Stimulated activated naive CD4-positive, alpha-beta T cell treated with Interleukin-2 at 50 U/mL for 16 hours (primary cell): ENCODE measurements at regions not wholly inside any gene's neighbourhood (a gene's known extent, or its start where the extent isn't known, plus 50 kb on each side); places are given as distances from the start of the nearest gene placed in this dataset.

Experiments
- DNase-seq: peaks from one replicate; lab custom pipeline; 2025; lab: John Stamatoyannopoulos, UW

- DNase-seq: no peak
Measured at GRCh38 chr14:94717808-94718207, 52.1 kb downstream of the GSC start.

DNA sequence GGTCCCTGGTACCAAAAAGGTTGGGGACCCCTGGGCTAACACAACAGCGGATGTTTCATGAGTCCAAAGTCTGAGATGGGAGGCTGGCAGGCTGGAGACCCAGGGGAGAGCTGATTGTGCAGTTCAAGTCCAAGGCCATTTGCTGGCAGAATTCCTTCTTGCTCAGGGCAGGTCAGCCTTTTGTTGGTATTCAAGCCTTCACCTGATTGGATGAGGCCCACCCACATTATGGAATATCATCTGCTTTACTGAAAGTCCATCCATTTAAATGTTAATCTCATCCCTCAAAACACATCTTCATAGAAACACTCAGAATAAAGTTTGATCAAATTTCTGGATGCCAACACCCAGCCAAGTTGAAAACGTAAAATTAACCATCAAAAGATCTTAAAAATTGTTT is 52.9 kb downstream of the GSC start:
- DNase-seq: no peak

DNA sequence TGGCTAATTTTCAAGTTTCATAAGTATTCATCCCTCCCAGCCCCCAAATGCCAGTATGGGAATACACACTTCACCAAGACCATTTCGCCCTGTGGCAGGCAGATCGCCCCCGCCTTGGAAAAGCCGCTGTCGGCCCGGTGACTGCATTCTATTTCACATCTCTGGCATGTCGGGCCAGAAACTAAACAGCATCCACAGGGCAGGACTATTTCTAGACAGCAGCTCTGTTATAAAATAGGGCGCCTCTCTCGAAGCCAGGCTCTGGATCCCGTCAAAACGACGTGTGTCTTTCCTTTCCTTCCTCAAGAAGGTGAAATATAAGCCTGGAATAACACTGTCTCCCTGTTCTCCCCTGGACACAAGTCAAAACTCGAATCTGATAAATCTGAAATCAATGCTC is 56.8 kb downstream of the GSC start:
- no peak for DNase-seq

DNA sequence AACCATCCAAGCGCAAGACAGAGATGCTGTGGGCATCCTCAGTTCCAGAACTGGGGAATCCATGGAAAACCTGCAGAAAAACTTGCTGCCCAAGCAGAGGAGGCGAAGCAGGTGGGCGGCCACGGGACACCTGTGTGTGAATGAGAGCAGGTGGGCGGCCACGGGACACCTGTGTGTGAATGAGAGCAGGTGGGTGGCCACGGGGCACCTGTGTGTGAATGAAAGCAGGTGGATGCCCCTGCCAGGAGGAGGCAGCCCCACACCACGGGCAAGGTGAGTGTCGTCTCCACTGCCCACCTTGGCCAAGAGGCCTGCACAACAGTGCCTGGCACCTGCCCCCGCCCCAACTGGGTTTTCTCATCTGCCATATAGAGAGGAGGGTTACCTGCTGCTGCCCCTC is 59.2 kb downstream of the GSC start:
- DNase-seq: no peak

- DNase-seq: no peak
Measured at GRCh38 chr14:94707494-94707893, 62.4 kb downstream of the GSC start.

- no peak for DNase-seq
Measured at GRCh38 chr14:94706133-94706532, 63.8 kb downstream of the GSC start.

DNA sequence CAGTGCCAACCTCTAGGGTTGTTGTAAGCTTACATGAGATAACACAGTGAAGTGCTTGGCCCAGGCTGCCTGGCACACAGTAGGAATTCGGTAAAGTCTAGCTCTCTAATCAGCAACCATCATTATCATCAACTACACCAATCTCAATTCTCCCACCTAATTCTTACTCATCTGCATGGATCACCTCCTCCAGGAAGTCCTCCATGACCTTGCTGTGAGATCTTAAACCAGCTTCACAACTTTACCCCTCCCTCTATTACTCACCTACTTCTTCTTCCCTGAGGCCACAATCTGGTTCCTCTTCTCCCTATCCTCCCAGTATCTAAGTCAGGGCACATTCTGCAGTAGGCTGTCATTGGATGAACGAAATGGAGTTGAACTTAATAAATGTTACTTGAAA is 67.3 kb downstream of the GSC start:
- DNase-seq: no peak

- no peak for DNase-seq
Measured at GRCh38 chr14:94701861-94702370, 68.0 kb downstream of the GSC start.

GRCh38 chr14:94700336-94700735 is 69.6 kb downstream of the GSC start:
- no peak for DNase-seq

GRCh38 chr14:94699831-94700230 is 70.1 kb downstream of the GSC start:
- no peak for DNase-seq

GRCh38 chr14:94697773-94698556 is 71.9 kb downstream of the GSC start:
- no peak for DNase-seq

DNA sequence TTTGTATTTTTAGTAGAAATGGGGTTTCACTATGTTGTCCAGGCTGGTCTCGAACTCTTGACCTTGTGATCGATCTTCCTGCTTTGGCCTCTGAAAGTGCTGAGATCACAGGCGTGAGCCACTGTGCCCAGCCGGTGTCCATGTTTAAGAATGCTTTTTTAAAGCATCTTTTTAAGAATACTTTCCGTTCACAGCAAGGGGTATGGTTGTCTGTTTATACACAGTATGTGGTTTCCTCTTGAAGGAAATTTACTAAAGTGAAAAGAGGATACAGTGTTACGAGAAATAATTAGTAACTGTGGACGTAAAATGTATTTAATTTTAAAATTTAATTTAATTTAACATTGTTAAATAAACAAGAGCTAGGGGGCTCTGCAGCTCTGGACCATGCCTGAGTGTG is 73.4 kb downstream of the GSC start:
- DNase-seq: no peak

DNA sequence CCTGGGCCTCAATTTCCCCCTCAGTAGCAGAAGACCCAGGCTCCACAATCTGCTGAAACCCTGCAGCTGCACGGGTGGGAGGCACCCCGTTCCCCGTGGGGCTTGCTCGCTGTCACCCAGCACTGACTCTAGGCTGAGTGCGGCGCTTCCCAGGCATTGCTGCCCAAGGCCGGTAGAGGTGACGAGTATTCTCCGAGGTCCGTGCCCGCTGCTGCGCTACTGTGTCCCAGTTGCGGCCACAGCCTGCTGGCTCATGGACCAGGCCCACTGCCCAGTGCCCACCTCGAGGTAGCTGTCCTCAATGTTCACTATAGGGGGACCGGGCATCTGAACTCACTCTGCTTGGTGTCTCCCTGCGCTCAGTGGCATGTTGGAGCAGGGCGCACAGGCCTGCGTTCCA is 74.7 kb downstream of the GSC start:
- DNase-seq: no peak

GRCh38 chr14:94691660-94692034 is 78.3 kb downstream of the GSC start:
- DNase-seq: no peak

GRCh38 chr14:94690896-94691659 is 78.8 kb downstream of the GSC start:
- no peak for DNase-seq

- no peak for DNase-seq
Measured at GRCh38 chr14:94690486-94690885, 78.3 kb downstream of the SERPINA3 start.

DNA sequence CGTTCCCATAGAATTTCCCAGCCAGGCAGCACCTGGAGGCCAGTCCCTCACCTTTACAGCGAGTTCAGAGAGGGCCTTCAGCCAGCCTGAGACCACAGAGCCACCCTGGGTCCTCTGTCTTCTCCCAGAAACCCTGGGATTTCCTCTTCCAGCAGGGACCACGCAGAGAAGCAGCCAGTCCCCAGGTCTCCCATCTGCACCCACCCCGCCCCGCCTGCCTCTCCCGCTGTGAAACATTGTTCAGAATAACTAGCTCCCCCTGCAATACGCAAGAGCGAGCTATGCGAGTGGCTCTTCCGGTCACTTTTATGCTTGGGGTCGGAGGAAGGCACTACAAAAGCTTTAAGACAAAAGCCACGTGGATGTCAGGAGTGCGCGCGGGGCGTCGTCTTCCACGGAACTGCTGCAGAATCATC is 77.8 kb downstream of the SERPINA3 start:
- no peak for DNase-seq

GRCh38 chr14:94689218-94689984 is 77.2 kb downstream of the SERPINA3 start:
- DNase-seq: peak; percentile 11

DNA sequence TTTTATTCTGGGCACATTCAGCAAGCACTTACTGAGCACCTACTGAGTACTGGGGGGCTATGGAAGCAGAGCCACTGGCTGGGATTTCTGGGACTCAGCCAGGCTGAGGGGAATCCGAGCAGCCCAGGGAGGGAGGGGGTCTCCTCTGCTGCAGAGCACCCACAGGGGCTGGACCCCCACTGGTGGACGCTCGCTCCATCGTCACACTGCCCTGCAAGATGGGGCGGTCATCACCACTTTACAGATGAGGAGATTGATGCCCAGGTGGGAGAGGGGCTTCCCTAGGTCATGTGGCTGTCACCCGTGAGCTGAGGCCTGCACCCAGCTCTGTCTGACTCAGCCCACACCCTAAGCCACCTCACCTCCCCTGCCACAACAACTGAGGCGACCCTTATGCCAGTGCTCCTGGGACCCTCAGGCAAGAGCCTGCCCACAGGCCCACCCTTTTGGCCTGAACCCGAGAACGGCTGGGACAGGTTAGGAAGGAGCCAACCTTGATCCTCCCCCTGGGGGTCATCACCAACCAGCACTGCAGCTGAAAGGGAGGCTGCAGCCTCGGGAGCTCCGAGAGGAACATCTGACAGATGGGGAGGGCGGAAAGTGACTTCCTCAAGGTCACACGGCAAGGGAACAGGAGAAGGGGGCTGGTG is 74.4 kb downstream of the SERPINA3 start:
- no peak for DNase-seq

DNA sequence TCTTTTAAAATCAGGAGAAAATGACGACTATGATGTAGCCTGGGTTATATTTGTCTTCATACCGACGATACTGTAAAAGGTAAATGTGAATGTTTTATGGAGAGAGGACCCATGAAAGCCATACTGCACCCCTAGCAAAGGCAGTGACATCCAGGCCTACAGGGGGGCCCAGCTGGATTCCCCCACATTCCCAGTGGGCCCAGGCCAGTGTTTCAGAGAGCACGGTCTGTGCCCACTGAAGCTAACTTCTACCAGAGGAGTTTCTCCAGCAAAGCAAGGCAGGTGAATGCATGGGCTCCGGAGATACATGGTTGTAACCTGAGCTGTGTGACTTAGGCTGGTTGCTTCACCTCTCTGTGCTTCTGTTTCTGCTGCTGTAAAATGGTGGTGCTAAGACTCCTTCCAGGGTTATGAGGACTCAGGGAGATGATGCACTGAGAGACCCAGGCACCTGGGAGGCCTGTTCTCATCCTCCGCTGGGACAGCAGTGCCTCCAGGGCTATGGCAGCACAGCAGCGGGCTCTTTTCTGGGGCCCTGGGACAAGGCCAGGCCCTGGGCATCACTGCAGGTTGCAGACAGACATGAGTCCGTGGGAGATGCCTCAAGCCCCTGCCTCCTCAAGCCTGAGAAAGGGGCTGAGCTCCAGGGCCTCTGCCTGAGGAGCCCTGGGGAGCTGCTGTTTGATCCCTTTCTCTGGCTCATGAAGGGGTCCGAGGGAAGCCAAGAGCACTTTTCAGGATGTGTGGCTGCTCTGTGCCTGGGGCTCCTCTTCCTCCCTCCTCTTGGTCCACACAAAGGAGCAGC is 73.7 kb downstream of the SERPINA3 start:
- no peak for DNase-seq

GRCh38 chr14:94685166-94685581 is 73.0 kb downstream of the SERPINA3 start:
- no peak for DNase-seq
